ENCODE measurements at regions not wholly inside any gene's neighbourhood (a gene's known extent, or its start where the extent isn't known, plus 50 kb on each side); places are given as distances from the start of the nearest gene placed in this dataset.
A peak's percentile ranks its signal among the peaks of the same experiment; 100 is the strongest.
"Not testable (repeated sequence)": the region's sequence is repeated elsewhere in the genome, so short reads cannot be mapped to it uniquely, and the experiment has no call there.

- no peak for DNase-seq (ENCODE audit: low read depth)
These were observed 50.9 kb upstream of the PTPDC1 start for GRCh38 chr9:94033383-94033782.

GRCh38 chr9:94031946-94032345 lies 52.3 kb upstream of the PTPDC1 start:
- DNase-seq (ENCODE audit: low read depth) = no peak

GRCh38 chr9:94031380-94031779 lies 52.9 kb upstream of the PTPDC1 start:
- DNase-seq (ENCODE audit: low read depth) = no peak

GRCh38 chr9:94030318-94031179 lies 53.7 kb upstream of the PTPDC1 start:
- DNase-seq (ENCODE audit: low read depth) = peak; percentile 75

GRCh38 chr9:94029932-94030317 lies 54.3 kb upstream of the PTPDC1 start:
- DNase-seq (ENCODE audit: low read depth) = no peak

GRCh38 chr9:94026816-94027215 lies 57.4 kb upstream of the PTPDC1 start:
- no peak for DNase-seq (ENCODE audit: low read depth)

- DNase-seq (ENCODE audit: low read depth) = not testable (repeated sequence)
These were observed 61.8 kb upstream of the PTPDC1 start for GRCh38 chr9:94022476-94022875.

- DNase-seq (ENCODE audit: low read depth) = not testable (repeated sequence)
These were observed 63.4 kb upstream of the PTPDC1 start for GRCh38 chr9:94020836-94021235.

- DNase-seq (ENCODE audit: low read depth) = no peak
These were observed 63.5 kb upstream of the BARX1 start for GRCh38 chr9:94018628-94019027.

GRCh38 chr9:94017939-94018531 lies 62.9 kb upstream of the BARX1 start:
- no peak for DNase-seq (ENCODE audit: low read depth)

- no peak for DNase-seq (ENCODE audit: low read depth)
These were observed 61.6 kb upstream of the BARX1 start for GRCh38 chr9:94016744-94017143.

- DNase-seq (ENCODE audit: low read depth) = no peak
These were observed 59.8 kb upstream of the BARX1 start for GRCh38 chr9:94014920-94015319.

- no peak for DNase-seq (ENCODE audit: low read depth)
These were observed 59.0 kb upstream of the BARX1 start for GRCh38 chr9:94014066-94014654.

- DNase-seq (ENCODE audit: low read depth) = no peak
These were observed 55.9 kb upstream of the BARX1 start for GRCh38 chr9:94010980-94011533.

- no peak for DNase-seq (ENCODE audit: low read depth)
These were observed 50.2 kb upstream of the BARX1 start for GRCh38 chr9:94005272-94005901.

Data from stromal cell of bone marrow (primary cell).